Omental fat pad (tissue), 3 donors: ENCODE measurements at regions not wholly inside any gene's neighbourhood (a gene's known extent, or its start where the extent isn't known, plus 50 kb on each side); places are given as distances from the start of the nearest gene placed in this dataset.

Experiments used
- ATAC-seq: fragments of 150-250 bp; one replicate; pipeline ENCODE4 v1.9.1; 2016; ENCODE audit warnings: mild to moderate bottlenecking, moderate library complexity; ENCODE audit not compliant: low FRiP score
- DNase-seq: peaks from one replicate; pipeline ENCODE4 v3.0.0-alpha.2; 2019; ENCODE audit warnings: low spot score
- TF ChIP-seq, protein P1 (sequence below), 3 donors: fragments of 450-650 bp; IDR thresholded peaks; one replicate each; pipeline ENCODE4 v1.5.1; 2016 to 2017; ENCODE audit warnings: antibody characterized with exemption in 3 of 3, mild to moderate bottlenecking in 3 of 3, moderate library complexity in 2 of 3

DNA sequence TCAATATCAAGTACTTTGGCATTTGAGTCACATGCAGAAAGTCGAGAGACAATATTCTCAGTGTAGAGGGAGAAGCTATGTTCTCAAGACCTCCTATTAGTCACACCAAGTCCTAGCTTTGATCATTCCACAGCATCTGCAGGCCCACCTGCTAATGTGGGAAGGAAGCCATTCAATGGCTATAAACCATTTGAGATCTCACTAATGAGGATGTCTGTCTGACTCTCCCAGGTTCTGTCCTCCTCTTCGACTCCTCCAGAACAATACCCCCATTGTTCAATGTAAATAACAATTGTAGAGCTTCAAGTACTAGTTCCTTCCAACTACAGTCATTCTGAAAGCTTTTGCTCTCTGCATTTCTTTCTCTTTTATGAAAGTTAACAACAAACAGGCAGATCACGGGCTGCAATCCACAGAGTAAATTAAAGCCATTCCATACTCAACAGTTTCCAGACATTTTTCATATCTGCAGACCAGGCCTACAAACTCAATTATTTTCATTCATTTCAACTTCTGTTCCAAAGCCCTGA is 140.2 kb upstream of the EDNRA start:
- TF ChIP-seq, protein P1, sequence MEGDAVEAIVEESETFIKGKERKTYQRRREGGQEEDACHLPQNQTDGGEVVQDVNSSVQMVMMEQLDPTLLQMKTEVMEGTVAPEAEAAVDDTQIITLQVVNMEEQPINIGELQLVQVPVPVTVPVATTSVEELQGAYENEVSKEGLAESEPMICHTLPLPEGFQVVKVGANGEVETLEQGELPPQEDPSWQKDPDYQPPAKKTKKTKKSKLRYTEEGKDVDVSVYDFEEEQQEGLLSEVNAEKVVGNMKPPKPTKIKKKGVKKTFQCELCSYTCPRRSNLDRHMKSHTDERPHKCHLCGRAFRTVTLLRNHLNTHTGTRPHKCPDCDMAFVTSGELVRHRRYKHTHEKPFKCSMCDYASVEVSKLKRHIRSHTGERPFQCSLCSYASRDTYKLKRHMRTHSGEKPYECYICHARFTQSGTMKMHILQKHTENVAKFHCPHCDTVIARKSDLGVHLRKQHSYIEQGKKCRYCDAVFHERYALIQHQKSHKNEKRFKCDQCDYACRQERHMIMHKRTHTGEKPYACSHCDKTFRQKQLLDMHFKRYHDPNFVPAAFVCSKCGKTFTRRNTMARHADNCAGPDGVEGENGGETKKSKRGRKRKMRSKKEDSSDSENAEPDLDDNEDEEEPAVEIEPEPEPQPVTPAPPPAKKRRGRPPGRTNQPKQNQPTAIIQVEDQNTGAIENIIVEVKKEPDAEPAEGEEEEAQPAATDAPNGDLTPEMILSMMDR (IDR thresholded peaks at IDR 0.05): no peak
- ATAC-seq: no peak
- no peak for DNase-seq

DNA sequence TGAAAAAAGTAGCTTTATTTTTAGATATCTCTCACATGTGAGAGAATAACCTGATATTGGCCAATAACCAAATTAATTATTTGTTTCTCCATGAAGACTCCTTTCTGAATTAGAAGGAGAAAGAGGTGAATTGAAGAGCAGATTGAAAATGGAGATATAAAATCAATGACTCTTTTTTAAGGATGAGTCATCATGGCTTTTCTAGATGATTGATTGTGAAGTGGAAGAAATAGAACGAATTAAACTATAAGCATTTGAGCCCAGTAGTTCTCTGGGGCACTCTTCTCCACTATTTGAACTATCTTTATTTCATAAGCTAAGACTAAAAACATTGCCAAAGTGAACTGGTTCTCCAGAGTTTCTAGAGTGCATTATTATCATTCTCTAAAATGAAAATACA is 137.2 kb upstream of the EDNRA start:
- TF ChIP-seq, protein P1 (IDR thresholded peaks at IDR 0.05): no peak
- ATAC-seq: no peak
- no peak for DNase-seq

DNA sequence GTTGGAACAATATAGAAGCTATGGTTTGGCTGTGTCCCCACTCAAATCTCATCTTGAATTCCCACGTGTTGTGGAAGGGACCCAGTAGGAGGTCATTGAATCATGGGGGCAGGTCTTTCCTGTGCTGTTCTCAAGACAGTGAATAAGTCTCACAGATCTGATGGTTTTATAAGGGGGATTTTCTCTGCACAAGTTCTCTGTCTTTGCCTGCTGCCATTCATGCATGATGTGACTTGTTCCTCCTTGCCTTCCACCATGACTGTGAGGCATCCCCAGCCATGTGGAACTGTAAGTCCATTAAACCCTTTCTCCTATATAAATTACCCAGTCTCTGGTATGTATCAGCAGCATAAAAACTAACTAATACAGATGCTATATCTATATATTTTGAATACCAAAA is 135.2 kb upstream of the EDNRA start:
- ATAC-seq (no peak), DNase-seq (no peak)

DNA sequence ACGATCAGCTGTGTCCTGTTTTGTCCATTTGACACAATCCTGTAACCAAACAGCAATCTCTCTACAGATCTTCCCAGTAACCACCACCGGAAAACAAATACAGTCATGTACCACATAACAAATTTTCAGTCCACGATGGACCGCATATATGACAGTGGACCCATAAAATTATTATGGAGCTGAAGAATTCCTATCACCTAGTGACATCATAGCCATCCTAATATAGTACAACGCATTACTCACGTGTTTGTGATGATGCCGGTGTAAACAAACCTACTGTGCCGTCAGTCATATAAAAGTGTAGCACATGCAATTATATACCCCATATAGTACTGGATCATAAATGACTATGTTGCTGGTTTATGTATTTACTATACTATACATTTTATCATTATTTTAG is 133.7 kb upstream of the EDNRA start:
- TF ChIP-seq, protein P1 (IDR thresholded peaks at IDR 0.05): no peak
- ATAC-seq: no peak
- no peak for DNase-seq

More for the DNA sequence above, 135.2 kb upstream of the EDNRA start:
- TF ChIP-seq, protein P1 (IDR thresholded peaks at IDR 0.05): no peak

DNA sequence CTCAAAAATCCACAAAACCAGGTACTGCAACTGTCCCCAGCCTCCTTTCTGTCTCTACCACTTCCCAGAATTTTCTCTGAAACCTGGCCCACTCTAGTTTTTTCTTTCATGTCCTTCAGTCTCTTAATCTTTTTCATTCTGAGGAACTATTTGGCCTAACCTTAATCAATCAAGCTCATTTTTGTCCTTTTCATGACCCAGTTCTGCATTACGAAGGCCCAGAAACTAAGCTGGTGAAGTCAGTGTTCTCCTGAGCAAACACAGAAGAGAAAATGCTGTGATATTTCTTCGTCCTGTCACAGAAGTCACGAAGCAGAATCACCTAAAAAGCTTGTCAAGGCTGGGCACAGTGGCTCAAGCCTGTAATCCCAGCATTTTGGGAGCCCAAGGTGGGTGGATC is 131.7 kb upstream of the EDNRA start:
- TF ChIP-seq, protein P1 (IDR thresholded peaks at IDR 0.05): no peak
- DNase-seq (no peak), ATAC-seq (no peak)

DNA sequence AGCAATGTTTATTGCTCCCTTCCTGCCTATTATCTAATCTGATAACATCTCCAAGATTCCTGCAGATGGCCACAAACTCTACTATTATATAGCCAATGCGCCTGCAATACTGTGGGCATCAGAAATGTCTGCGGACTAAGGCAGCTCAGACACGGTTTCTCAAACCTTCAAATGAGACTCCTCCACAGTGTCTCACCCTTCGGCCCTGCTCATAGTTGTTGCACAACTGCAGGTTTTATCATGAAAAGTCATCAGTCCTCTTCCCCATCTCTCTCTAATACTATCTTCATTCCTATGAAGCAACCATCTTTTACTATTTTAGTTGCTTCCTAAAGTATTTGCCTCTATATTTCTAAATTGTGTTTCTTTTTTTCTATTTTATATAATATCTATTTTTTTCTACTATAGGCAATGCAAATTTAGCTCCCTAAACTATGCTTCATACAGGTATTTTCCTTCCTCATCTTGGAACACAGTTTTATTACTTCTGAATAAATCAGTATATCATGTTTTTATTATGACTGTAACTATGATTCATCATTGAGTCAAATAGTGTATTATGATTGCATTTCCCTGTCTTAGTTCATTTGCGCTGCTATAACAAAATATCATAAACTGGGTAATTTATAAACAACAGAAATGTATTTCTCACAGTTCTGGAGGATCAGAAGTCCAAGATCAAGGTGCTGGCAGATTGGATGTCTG is 129.7 kb upstream of the EDNRA start:
- TF ChIP-seq, protein P1 (IDR thresholded peaks at IDR 0.05): no peak
- ATAC-seq (no peak), DNase-seq (no peak)

DNA sequence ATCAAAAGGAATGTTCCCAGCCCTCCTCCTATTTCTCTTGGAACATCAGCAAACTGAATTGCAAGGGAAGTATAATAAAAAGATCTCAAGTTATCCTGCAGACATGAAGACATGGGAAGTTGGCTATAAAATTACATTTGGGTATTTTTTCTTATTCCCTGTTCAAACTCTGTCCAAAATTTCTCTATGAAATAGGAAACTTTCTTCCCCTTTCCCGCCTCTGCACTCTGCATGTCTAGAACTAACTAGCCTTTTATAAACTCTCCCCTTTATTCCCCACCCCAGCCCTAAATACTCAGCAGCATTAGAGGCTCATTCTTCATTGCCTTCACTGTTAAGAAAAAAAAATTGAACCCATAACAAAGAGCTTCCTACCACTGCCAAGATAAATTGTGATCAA is 126.7 kb upstream of the EDNRA start:
- DNase-seq (no peak), ATAC-seq (no peak)
- TF ChIP-seq, protein P1 (IDR thresholded peaks at IDR 0.05): no peak
